Transverse colon (tissue), 4 donors: ENCODE measurements at regions not wholly inside any gene's neighbourhood (a gene's known extent, or its start where the extent isn't known, plus 50 kb on each side); places are given as distances from the start of the nearest gene placed in this dataset.

Experiments used
- DNase-seq: peaks from one replicate; pipeline ENCODE4 v3.0.0-alpha.2; 2019
- H3K27ac ChIP-seq, 4 donors: fragments of 200-600 bp; sonication (generic); 2 replicates each; pipeline ENCODE4 v1.5.1; 2016 to 2018; ENCODE audit warnings: inconsistent platforms in 4 of 4
- H3K27me3 ChIP-seq: fragments of 200-600 bp; sonication (generic); 2 replicates; pipeline ENCODE4 v1.5.1; 2017; ENCODE audit warnings: inconsistent platforms
- H3K36me3 ChIP-seq, 4 donors: fragments of 200-600 bp; sonication (generic); 2 replicates each; pipeline ENCODE4 v1.5.1; 2017 to 2019; ENCODE audit warnings: inconsistent platforms in 4 of 4
- H3K4me1 ChIP-seq, 4 donors: fragments of 200-600 bp; sonication (generic); 2 replicates each; pipeline ENCODE4 v1.5.1; 2017 to 2020; ENCODE audit warnings: inconsistent platforms in 4 of 4
- H3K4me3 ChIP-seq, 4 donors: fragments of 200-600 bp; sonication (generic); 1 replicate in 1 of 4; 2 replicates in 3 of 4; pipeline versions ENCODE4 v1.5.1 to v1.6.1; 2017 to 2019; ENCODE audit warnings: inconsistent platforms in 4 of 4
- H3K9me3 ChIP-seq, 2 donors: fragments of 200-600 bp; sonication (generic); 2 replicates each; pipeline ENCODE4 v1.5.1; 2017 to 2019; ENCODE audit warnings: inconsistent platforms in 2 of 2
- EP300 ChIP-seq: sonication (generic); formaldehyde crosslinking; IDR thresholded peaks from one replicate; pipeline ENCODE4 v1.6.1; 2017; ENCODE audit warnings: antibody characterized with exemption, low read depth
- POLR2A ChIP-seq: fragments of 450-650 bp; IDR thresholded peaks from one replicate; pipeline ENCODE4 v1.6.1; 2016; ENCODE audit warnings: antibody characterized with exemption, mild to moderate bottlenecking, moderate library complexity
- POLR2AphosphoS5 ChIP-seq, 3 donors: sonication (generic); formaldehyde crosslinking; IDR thresholded peaks; one replicate each; pipeline ENCODE4 v1.6.1; 2016; ENCODE audit warnings: antibody characterized with exemption in 3 of 3
- WGBS, 2 donors: methylation state at CpG; one replicate each; pipeline ENCODE4 v1.1.5; 2018; ENCODE audit warnings: low coverage in 1 of 2; 5-methylcytosine and 5-hydroxymethylcytosine counted together
- in situ Hi-C, 4 donors: fragments of 200-750 bp; cut with MboI; loops; one replicate each; pipeline versions ENCODE4 v1.15.0 to v1.15.1; 2017; ENCODE audit warnings: low sequenced_read_pairs in 3 of 4, low pct_ligation_motif_present in 1 of 4, low pct_unique_long_range_greater_than_20kb in 1 of 4
- intact Hi-C: fragments of 100-400 bp; cut with DNase I; formaldehyde crosslinking; loops from one replicate; pipeline ENCODE4 v1.15.1; 2023; ENCODE audit warnings: low total_unique reads
- TF ChIP-seq, protein P1 (sequence below), 5 experiments: fragments of 200-600 bp in 3 of 5; fragments of 450-650 bp in 2 of 5; sonication (generic) in 3 of 5; IDR thresholded peaks; 1 replicate in 2 of 5; 2 replicates in 3 of 5; pipeline ENCODE4 v1.5.1; 2016 to 2017; ENCODE audit warnings: antibody characterized with exemption in 5 of 5, inconsistent platforms in 3 of 5, mild to moderate bottlenecking in 2 of 5, moderate library complexity in 1 of 5

DNA sequence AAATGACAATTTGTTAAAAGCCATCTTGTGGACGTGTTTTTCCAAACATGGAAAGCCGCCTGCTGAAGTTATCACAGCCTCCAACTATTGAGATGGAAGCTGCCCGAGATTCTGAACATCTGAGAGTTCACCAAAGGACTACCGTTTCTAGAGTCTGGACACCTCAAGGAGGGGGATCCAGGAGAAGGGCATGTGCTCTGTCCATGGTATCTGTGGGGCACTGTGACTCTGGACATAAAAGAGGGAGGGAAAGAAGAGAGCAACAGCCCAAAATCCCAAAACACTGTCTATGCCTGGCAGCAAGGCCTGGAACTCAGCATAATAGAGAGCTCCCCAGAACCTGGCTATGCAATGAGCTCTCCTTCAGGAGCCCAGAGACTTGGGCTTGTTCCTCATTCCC, 319.9 kb downstream of the EN1 start:
- no peak for DNase-seq
- Histone ChIP-seq H3K4me3 (no peak overlapping the region), H3K4me1 (no peaks in the 10 kb centered on the region), H3K9me3 (no peaks in the 10 kb centered on the region), H3K36me3 (no peaks in the 10 kb centered on the region), H3K27me3 (no peaks in the 10 kb centered on the region), H3K27ac (no peak overlapping the region)
- 90% methylated on average over 4 of the region's 4 CpGs; no CpG with 5 or more reads in 1 of the 2 donors for WGBS, 2 donors
- in situ Hi-C loops (no loop called here), intact Hi-C loops (no loop called here)
- TF ChIP-seq POLR2A (no peak), EP300 (no peak), POLR2AphosphoS5 (IDR thresholded peaks at IDR 0.05) (no peak)
- TF ChIP-seq, protein P1, sequence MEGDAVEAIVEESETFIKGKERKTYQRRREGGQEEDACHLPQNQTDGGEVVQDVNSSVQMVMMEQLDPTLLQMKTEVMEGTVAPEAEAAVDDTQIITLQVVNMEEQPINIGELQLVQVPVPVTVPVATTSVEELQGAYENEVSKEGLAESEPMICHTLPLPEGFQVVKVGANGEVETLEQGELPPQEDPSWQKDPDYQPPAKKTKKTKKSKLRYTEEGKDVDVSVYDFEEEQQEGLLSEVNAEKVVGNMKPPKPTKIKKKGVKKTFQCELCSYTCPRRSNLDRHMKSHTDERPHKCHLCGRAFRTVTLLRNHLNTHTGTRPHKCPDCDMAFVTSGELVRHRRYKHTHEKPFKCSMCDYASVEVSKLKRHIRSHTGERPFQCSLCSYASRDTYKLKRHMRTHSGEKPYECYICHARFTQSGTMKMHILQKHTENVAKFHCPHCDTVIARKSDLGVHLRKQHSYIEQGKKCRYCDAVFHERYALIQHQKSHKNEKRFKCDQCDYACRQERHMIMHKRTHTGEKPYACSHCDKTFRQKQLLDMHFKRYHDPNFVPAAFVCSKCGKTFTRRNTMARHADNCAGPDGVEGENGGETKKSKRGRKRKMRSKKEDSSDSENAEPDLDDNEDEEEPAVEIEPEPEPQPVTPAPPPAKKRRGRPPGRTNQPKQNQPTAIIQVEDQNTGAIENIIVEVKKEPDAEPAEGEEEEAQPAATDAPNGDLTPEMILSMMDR (IDR thresholded peaks at IDR 0.05), result no peak

GRCh38 chr2:118525346-118525745, 322.1 kb downstream of the EN1 start:
- Histone ChIP-seq H3K36me3 (no peaks in the 10 kb centered on the region), H3K9me3 (no peaks in the 10 kb centered on the region), H3K27ac (no peak overlapping the region), H3K4me1 (no peaks in the 10 kb centered on the region), H3K27me3 (no peaks in the 10 kb centered on the region), H3K4me3 (no peak overlapping the region)
- TF ChIP-seq POLR2A (no peak), POLR2AphosphoS5 (IDR thresholded peaks at IDR 0.05) (no peak), EP300 (no peak)
- TF ChIP-seq, protein P1 (IDR thresholded peaks at IDR 0.05), result no peak
- in situ Hi-C loops, result no loop called here
- intact Hi-C loops, result no loop called here
- no peak for DNase-seq

GRCh38 chr2:118524911-118525310, 322.5 kb downstream of the EN1 start:
- TF ChIP-seq EP300 (no peak), POLR2A (no peak), POLR2AphosphoS5 (IDR thresholded peaks at IDR 0.05) (no peak)
- TF ChIP-seq, protein P1 (IDR thresholded peaks at IDR 0.05), result no peak

GRCh38 chr2:118523761-118524160, 323.7 kb downstream of the EN1 start:
- Histone ChIP-seq H3K4me3 (no peak overlapping the region), H3K27ac (no peak overlapping the region), H3K36me3 (no peaks in the 10 kb centered on the region), H3K9me3 (no peaks in the 10 kb centered on the region), H3K4me1 (no peaks in the 10 kb centered on the region), H3K27me3 (no peaks in the 10 kb centered on the region)
- WGBS, 2 donors, result 80 to 87% methylated on average over 3 of the region's 3 CpGs
- intact Hi-C loops (no loop called here), in situ Hi-C loops (no loop called here)
- no peak for TF ChIP-seq POLR2AphosphoS5 (IDR thresholded peaks at IDR 0.05)
- TF ChIP-seq POLR2A, result no peak
- TF ChIP-seq EP300, result no peak
- TF ChIP-seq, protein P1 (IDR thresholded peaks at IDR 0.05), result no peak
- DNase-seq, result no peak

More at GRCh38 chr2:118524911-118525310, 322.5 kb downstream of the EN1 start:
- no peaks in the 10 kb centered on the region for H3K4me1 ChIP-seq
- no peak for DNase-seq
- H3K27ac ChIP-seq, result no peak overlapping the region
- H3K36me3 ChIP-seq, result no peaks in the 10 kb centered on the region
- no peaks in the 10 kb centered on the region for H3K9me3 ChIP-seq
- intact Hi-C loops (no loop called here), in situ Hi-C loops (no loop called here)
- no peaks in the 10 kb centered on the region for H3K27me3 ChIP-seq
- no peak overlapping the region for H3K4me3 ChIP-seq
